NCI-H748 (cell line): ENCODE measurements at regions not wholly inside any gene's neighbourhood (a gene's known extent, or its start where the extent isn't known, plus 50 kb on each side); places are given as distances from the start of the nearest gene placed in this dataset.

Source experiments
- DNase-seq: peaks from one replicate; lab custom pipeline; 2025; ENCODE audit not compliant: unreplicated experiment; lab: John Stamatoyannopoulos, UW

DNA sequence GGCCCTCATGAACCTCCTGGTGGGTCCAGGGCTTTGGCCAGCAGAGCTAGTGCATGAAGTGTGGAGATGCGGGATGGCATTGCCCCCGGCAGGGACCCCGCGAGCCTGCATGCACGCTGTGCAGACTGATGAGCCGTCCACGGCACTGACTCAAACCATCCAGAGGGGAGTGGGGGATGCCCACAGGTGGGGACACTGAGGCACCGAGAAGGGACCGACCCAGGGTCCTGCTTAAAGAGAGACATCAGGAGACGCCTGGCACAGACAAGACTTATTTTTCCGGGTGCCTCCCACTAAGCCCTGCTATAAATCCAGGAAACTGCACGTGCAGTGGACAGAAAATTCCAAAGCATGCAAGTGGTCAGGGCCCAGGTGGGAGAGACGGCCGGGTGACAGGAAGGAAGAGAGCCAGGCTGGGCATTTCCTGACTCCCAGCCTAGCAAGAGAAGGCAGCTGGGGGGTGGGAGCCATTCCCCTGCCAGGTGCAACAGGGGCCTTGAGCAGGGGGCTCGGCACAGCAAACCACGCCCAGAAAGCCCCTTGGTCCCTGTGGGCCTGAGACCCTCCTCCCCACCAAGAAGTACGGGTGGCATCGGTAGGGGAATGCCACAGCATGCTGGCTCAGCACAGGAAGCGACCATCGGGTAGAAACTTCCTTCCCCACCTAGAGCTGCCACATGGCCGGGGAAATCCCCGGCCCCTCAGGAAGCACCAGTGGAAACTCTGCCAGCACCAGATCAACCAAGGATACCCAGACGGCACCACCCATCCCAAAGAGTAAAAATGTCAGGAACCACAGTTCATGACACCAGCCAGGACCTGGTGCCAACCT is 91.5 kb downstream of the FOXL3 start:
- DNase-seq, result no peak

- no peak for DNase-seq
These were observed 92.1 kb downstream of the FOXL3 start for GRCh38 chr7:382043-382400.

DNA sequence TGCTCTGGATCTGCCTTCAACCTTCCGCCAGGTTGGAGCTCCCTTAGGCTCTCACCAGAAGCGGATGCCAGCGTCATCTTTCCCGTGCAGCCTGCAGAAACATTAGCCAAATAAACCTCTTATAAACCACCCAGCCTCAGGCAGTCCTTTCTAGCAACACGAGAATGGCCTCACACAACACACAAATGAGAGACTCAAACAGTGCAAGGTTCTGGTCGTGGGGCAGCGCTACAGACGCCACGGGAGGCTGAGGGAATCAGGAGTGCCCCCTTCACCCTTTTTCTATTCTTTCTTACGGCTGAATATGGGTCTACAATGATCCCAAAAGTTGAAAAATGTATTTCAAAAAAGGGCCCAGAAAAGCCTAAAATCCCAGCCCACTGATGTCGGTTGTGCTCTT is 96.4 kb downstream of the FOXL3 start:
- DNase-seq, result no peak

GRCh38 chr7:387132-388022 is 97.4 kb downstream of the FOXL3 start:
- DNase-seq, result no peak

DNA sequence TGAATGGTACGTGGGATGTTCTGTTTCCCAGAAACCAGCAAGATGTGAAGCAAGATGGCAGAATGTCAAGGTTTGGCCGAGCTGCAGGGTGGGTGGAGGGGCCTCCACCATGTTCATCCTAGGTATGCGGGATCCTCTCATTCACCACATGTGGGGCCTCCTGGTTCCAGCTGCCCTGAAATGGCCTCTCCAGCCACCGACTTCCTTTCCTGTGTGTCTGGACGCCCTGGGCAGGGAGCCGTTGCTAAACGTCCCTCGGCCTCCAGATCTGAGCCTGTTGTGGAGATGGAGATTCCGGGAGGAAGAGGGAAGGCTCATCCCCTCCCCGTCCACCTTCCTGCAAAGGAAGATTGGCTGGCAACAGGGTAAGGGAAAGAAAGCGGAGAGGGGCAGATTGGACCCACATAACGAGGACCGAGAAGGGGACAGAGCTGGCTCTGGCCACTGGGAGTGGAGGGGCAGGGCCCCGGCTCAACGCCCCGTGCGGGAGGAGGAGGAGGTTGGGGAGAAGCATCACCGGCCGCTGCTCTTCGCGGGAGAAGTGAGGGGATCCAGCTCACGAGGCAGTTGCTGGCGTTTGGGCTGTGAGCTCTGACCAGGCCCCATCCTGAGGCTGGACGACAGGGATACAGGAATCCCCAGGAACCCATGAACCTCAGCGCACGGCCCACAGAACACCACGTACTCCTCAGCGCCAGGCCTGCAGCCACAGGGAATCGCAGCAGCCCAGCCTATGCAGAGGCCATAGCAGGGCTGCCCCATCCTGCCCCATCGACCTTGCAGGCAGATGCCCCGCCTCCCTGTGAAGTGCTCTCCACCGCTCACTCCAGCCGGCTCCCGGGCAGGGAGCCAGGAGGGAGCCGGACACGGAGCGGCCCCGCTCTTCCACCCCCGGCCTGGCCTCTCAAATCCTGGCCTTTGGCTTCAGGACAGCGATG is 98.3 kb downstream of the FOXL3 start:
- no peak for DNase-seq

DNA sequence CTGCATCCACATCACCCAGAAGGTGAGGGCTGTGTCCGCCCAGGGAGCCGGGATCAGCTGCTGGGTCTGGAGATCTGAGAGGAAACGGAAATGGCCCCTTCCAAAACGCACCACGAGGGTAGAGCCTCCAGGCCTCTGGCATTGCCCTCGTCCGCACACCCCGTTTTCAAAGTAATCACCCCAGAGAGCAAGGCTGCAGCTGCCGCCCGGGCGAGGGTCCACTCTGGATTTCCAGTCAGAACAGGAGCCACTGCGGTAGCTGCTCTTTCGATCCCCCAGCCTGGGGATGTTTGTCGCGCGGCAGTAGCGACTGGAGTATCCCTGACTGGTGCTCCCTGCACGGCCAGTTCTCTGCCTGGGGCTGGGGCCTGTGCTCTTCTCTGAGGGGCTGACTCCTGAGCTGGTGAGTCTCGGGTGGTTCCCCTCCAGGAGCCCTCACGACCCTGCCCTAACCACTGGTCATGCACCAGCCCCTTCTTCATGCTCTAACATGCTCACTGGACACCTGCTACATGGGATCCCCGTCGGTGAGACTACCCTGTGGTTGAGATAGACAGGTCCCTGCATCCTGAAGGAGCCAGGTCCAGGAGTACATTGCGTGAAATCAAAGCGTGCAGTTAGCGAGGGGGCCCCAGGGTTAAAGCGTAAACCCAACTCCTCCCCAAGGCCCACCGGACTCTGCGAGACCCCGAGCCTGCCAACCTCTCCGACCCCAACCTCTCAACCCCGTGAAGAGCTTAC is 99.2 kb downstream of the FOXL3 start:
- DNase-seq, result no peak

- no peak for DNase-seq
These were observed 100.1 kb downstream of the FOXL3 start for GRCh38 chr7:389911-390601.

DNA sequence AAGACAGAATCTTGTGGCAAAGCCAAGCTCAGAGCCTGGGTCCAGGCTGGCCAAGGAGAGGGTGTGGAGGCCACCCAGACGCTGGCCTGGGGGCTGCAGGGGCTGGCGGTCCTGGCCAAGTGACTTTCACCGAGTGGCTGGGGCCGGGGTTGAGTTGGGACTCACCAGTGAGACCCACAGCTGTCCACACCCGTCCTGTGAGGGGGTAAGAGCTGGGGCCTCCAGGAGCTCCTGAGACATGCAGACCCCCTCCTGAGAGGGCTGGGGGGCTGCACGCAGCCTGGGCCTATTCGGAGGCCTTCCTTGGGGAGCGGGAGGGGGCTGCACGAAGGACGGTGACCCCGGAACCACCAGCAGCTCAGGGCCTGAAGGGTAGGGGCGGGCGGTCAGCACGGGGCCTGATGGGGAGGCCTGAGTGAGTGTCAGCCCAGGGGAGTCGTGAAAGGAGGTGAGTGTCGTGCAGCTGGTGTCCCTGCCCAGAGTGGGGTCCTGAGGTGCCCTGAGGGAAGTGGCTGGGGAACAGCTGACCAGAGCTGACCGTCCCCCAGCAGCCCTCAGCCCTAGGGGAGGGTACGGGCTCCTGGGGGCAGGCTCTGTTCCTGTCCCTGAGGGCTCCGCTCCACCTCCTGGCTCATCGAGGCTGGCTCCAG is 100.9 kb downstream of the FOXL3 start:
- no peak for DNase-seq

- no peak for DNase-seq
These were observed 101.5 kb downstream of the FOXL3 start for GRCh38 chr7:391411-391951.

- no peak for DNase-seq
These were observed 102.1 kb downstream of the FOXL3 start for GRCh38 chr7:391961-392524.

- no peak for DNase-seq
These were observed 102.9 kb downstream of the FOXL3 start for GRCh38 chr7:392822-393221.

DNA sequence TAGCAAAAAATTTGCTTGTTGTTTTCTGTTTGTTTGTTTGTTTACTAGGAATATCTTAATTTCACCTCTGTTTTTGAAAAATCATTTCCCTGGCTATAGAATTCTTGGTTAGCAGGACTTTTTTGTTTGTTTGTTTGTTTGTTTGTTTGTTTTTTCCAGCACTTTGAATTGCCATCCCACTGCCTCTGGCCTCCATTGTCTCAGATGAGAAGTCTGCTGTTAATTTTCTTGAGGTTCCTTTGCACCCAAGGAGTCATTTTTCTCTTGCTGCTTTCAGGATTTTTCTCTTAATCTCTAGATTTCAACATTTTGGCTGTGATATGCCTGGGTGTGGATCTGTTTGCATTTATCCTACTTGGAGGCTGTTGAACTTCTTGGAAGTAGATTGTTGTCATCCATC is 105.7 kb downstream of the FOXL3 start:
- DNase-seq, result no peak

GRCh38 chr7:398888-399287 is 108.9 kb downstream of the FOXL3 start:
- no peak for DNase-seq

- no peak for DNase-seq
These were observed 111.0 kb downstream of the FOXL3 start for GRCh38 chr7:400901-401485.

GRCh38 chr7:401495-401894 is 111.5 kb downstream of the FOXL3 start:
- no peak for DNase-seq

GRCh38 chr7:404812-405488 is 114.7 kb downstream of the PDGFA start:
- no peak for DNase-seq

DNA sequence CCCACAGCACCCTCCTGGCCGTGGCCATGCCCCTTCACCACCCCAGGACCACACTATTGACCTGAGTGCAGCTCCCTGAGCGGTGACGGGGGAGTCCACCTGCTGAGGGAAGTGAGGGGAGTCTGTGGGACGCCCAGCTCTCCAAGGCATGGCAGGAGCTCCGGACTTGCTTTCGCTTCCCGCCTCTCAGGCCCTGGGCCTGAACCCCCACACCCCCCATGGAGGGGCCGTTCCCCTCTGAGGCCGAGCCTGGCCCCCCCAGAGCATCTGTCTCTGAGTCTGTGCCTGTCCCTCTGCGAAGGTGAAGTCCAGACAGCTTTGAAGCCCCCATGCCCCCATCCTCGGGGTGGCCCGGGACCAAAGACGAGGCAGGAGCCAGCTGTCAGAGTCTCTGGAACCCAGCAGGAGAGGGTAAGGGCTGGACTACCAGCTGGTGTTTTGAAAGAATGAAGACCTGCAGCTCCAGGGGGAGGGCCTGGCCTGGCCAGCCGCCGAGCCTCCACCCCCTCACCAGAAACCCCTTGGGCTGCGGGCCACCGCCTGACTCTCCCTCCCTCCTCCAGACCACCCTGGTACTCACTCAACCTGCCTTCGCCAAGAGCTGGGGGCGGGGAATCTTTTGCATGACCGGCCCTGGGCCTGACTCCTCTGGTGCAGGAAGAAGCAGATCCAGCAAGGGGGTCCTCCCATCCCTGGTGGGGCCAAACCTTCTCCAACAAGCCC is 114.0 kb downstream of the PDGFA start:
- no peak for DNase-seq
